ENCODE measurements at regions not wholly inside any gene's neighbourhood (a gene's known extent, or its start where the extent isn't known, plus 50 kb on each side); places are given as distances from the start of the nearest gene placed in this dataset.
"Not testable (repeated sequence)": the region's sequence is repeated elsewhere in the genome, so short reads cannot be mapped to it uniquely, and the experiment has no call there.

GRCh38 chr11:95625164-95625900 is 164.2 kb downstream of the FAM76B start:
- no peaks in the 10 kb centered on the region for H3K27me3 ChIP-seq

GRCh38 chr11:95616256-95616804 is 173.3 kb downstream of the FAM76B start:
- no peaks in the 10 kb centered on the region for H3K27me3 ChIP-seq
- H3K27ac ChIP-seq: no peak overlapping the region
- no peak for TF ChIP-seq CTCF (IDR thresholded peaks at IDR 0.05)
- no peaks in the 10 kb centered on the region for H3K9me3 ChIP-seq
- no peaks in the 10 kb centered on the region for H3K4me1 ChIP-seq (ENCODE audit: control insufficient read depth in 1 of 2, insufficient read depth in 1 of 2, low read depth in 1 of 2, low read length in 1 of 2)
- H3K36me3 ChIP-seq: no peaks in the 10 kb centered on the region
- no peak overlapping the region for H3K4me3 ChIP-seq (ENCODE audit: low read depth in 1 of 2, low read length in 1 of 2)

More at GRCh38 chr11:95625164-95625900, 164.2 kb downstream of the FAM76B start:
- Histone ChIP-seq H3K27ac (no peak overlapping the region), H3K4me3 (ENCODE audit: low read depth in 1 of 2, low read length in 1 of 2) (no peak overlapping the region), H3K36me3 (no peaks in the 10 kb centered on the region), H3K4me1 (ENCODE audit: control insufficient read depth in 1 of 2, insufficient read depth in 1 of 2, low read depth in 1 of 2, low read length in 1 of 2) (no peaks in the 10 kb centered on the region), H3K9me3 (no peaks in the 10 kb centered on the region)
- TF ChIP-seq CTCF (IDR thresholded peaks at IDR 0.05): no peak

GRCh38 chr11:95611827-95612226 is 177.8 kb downstream of the FAM76B start:
- no peaks in the 10 kb centered on the region for H3K9me3 ChIP-seq
- TF ChIP-seq CTCF (IDR thresholded peaks at IDR 0.05): no peak
- H3K36me3 ChIP-seq: no peaks in the 10 kb centered on the region
- H3K27me3 ChIP-seq: no peaks in the 10 kb centered on the region
- no peaks in the 10 kb centered on the region for H3K4me1 ChIP-seq (ENCODE audit: control insufficient read depth in 1 of 2, insufficient read depth in 1 of 2, low read depth in 1 of 2, low read length in 1 of 2)
- H3K4me3 ChIP-seq (ENCODE audit: low read depth in 1 of 2, low read length in 1 of 2): no peak overlapping the region
- H3K27ac ChIP-seq: no peak overlapping the region

GRCh38 chr11:95610185-95610584 is 179.4 kb downstream of the FAM76B start:
- not testable (repeated sequence) for H3K4me1 ChIP-seq (ENCODE audit: control insufficient read depth in 1 of 2, insufficient read depth in 1 of 2, low read depth in 1 of 2, low read length in 1 of 2); H3K27ac ChIP-seq; H3K27me3 ChIP-seq; H3K36me3 ChIP-seq; H3K4me3 ChIP-seq (ENCODE audit: low read depth in 1 of 2, low read length in 1 of 2); H3K9me3 ChIP-seq

- no peaks in the 10 kb centered on the region for H3K36me3 ChIP-seq
- no peak for TF ChIP-seq CTCF (IDR thresholded peaks at IDR 0.05)
- H3K4me3 ChIP-seq (ENCODE audit: low read depth in 1 of 2, low read length in 1 of 2): no peak overlapping the region
- no peaks in the 10 kb centered on the region for H3K27me3 ChIP-seq
- peaks cover 4 to 8% of the 10 kb centered on the region in 2 experiments for H3K4me1 ChIP-seq (ENCODE audit: control insufficient read depth in 1 of 2, insufficient read depth in 1 of 2, low read depth in 1 of 2, low read length in 1 of 2)
- H3K27ac ChIP-seq: no peak overlapping the region
- H3K9me3 ChIP-seq: no peaks in the 10 kb centered on the region
These were observed 181.5 kb downstream of the FAM76B start for GRCh38 chr11:95608093-95608492.

- no peak overlapping the region for H3K27ac ChIP-seq
- no peak for TF ChIP-seq CTCF (IDR thresholded peaks at IDR 0.05)
- no peaks in the 10 kb centered on the region for H3K36me3 ChIP-seq
- no peaks in the 10 kb centered on the region for H3K27me3 ChIP-seq
- H3K4me1 ChIP-seq (ENCODE audit: control insufficient read depth in 1 of 2, insufficient read depth in 1 of 2, low read depth in 1 of 2, low read length in 1 of 2): peaks cover 4 to 8% of the 10 kb centered on the region in 2 experiments
- no peaks in the 10 kb centered on the region for H3K9me3 ChIP-seq
- no peak overlapping the region for H3K4me3 ChIP-seq (ENCODE audit: low read depth in 1 of 2, low read length in 1 of 2)
These were observed 182.8 kb downstream of the FAM76B start for GRCh38 chr11:95606824-95607223.
